ENCODE measurements at regions not wholly inside any gene's neighbourhood (a gene's known extent, or its start where the extent isn't known, plus 50 kb on each side); places are given as distances from the start of the nearest gene placed in this dataset.

GRCh38 chr1:175834597-175834996, 91.2 kb upstream of the TNR start:
- Mint-ChIP-seq H3K27me3 (ENCODE audit: low read depth, poor library complexity) (peaks cover 8% of the 10 kb centered on the region), H3K4me3 (no peak overlapping the region), H3K27ac (no peak overlapping the region), H3K4me1 (peaks cover 16% of the 10 kb centered on the region), H3K9me3 (peaks cover 3% of the 10 kb centered on the region), H3K36me3 (ENCODE audit: low read depth) (no peaks in the 10 kb centered on the region)
- TF ChIP-seq, protein P1, sequence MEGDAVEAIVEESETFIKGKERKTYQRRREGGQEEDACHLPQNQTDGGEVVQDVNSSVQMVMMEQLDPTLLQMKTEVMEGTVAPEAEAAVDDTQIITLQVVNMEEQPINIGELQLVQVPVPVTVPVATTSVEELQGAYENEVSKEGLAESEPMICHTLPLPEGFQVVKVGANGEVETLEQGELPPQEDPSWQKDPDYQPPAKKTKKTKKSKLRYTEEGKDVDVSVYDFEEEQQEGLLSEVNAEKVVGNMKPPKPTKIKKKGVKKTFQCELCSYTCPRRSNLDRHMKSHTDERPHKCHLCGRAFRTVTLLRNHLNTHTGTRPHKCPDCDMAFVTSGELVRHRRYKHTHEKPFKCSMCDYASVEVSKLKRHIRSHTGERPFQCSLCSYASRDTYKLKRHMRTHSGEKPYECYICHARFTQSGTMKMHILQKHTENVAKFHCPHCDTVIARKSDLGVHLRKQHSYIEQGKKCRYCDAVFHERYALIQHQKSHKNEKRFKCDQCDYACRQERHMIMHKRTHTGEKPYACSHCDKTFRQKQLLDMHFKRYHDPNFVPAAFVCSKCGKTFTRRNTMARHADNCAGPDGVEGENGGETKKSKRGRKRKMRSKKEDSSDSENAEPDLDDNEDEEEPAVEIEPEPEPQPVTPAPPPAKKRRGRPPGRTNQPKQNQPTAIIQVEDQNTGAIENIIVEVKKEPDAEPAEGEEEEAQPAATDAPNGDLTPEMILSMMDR (IDR thresholded peaks at IDR 0.05) = no peak
- DNase-seq = no peak

DNA sequence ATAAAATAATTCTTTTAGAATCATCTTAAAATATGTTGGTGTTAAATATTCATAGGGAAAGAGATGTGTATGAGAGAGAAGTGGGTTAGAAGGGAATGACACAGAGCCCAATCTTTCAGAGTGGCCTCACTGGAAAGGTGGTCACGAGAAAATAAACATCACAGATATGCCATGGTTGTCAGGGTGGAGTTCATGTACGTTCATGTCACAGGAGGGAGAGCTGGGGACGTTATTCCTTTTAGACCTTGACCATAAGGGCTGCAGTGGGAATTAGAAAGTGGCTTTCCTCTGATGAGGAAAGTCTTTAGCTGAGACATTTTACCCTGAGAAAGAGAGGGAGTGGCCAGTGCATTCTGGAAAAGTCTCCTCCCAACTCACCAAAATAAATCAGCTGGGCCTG, 90.6 kb upstream of the TNR start:
- Mint-ChIP-seq H3K27me3 (ENCODE audit: low read depth, poor library complexity) (peaks cover 10% of the 10 kb centered on the region), H3K36me3 (ENCODE audit: low read depth) (no peaks in the 10 kb centered on the region), H3K9me3 (peaks cover 6% of the 10 kb centered on the region), H3K4me3 (no peak overlapping the region), H3K4me1 (peaks cover 11% of the 10 kb centered on the region), H3K27ac (no peak overlapping the region)
- no peak for DNase-seq
- TF ChIP-seq, protein P1 (IDR thresholded peaks at IDR 0.05) = no peak

DNA sequence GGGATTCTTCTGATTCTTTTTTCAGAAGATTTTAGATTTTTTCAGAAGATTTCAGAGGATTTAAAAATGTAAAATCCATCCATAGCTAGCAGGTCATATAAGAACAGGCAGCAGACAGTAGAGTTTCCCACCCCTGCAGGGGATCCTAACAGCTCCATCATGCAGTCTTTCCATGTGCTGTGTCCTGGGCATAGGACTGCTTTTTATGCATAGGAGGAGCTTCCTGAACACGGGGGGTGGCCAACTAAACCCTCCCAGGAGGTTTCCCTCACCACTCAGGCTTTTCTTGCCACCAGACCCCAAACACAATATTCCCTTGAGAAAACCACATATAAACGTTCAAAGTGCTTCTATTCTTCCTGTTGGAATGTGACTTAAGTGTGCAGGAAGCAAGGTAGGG, 90.1 kb upstream of the TNR start:
- Mint-ChIP-seq H3K4me3 (no peak overlapping the region), H3K4me1 (peaks cover 11% of the 10 kb centered on the region)

DNA sequence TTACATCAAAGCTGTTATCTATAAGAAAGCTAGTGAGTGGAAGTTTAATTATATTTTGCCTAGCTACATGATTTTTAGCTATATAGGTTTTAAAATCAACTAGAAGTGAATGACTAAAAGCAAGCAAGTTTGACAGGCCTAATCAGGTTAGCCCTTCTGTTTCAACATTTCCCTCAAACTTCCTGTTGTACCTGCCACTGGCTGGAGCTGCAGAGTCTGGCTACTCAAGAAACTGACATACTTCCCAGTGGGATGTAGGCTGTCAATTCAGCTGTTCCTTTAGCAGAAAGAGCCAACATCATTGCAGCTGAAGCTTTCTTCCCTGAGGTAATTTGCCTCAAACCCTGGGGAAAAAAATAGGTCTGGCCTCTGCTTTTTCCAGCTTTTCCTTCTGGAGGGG, 87.1 kb upstream of the TNR start:
- Mint-ChIP-seq H3K27me3 (ENCODE audit: low read depth, poor library complexity) (peaks cover 10% of the 10 kb centered on the region), H3K36me3 (ENCODE audit: low read depth) (no peaks in the 10 kb centered on the region), H3K9me3 (peaks cover 15% of the 10 kb centered on the region), H3K4me3 (no peak overlapping the region), H3K27ac (no peak overlapping the region), H3K4me1 (peaks cover 11% of the 10 kb centered on the region)
- TF ChIP-seq, protein P1 (IDR thresholded peaks at IDR 0.05) = no peak
- no peak for DNase-seq

More for the DNA sequence above, 90.1 kb upstream of the TNR start:
- H3K27ac Mint-ChIP-seq = no peak overlapping the region
- H3K36me3 Mint-ChIP-seq (ENCODE audit: low read depth) = no peaks in the 10 kb centered on the region
- H3K9me3 Mint-ChIP-seq = peaks cover 7% of the 10 kb centered on the region
- peaks cover 10% of the 10 kb centered on the region for H3K27me3 Mint-ChIP-seq (ENCODE audit: low read depth, poor library complexity)
- DNase-seq = no peak
- TF ChIP-seq, protein P1 (IDR thresholded peaks at IDR 0.05) = no peak

DNA sequence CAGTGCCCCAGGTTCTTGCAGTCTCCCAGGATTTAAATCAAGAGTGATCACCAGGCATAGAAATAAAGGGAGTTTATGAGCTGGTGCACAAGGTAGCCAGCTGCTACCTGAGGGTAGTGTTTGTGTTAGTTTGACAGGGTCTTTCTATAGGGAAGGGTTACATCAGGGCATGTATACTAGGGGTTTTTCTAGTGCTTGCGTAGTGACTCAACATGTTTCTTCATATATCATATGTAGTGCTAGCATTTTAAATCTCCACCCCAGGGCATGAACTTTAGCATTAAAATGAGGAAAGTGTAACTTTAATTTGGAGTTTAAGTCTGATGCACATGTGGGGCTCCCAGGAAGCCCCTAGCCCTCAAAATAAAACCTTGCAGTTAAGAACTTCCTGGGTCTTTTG, 86.5 kb upstream of the TNR start:
- H3K9me3 Mint-ChIP-seq = peaks cover 15% of the 10 kb centered on the region
- H3K36me3 Mint-ChIP-seq (ENCODE audit: low read depth) = no peaks in the 10 kb centered on the region
- peaks cover 9% of the 10 kb centered on the region for H3K4me1 Mint-ChIP-seq
- peak overlapping the region; percentile 34 for H3K27ac Mint-ChIP-seq
- TF ChIP-seq, protein P1 (IDR thresholded peaks at IDR 0.05) = no peak
- no peak for DNase-seq
- H3K27me3 Mint-ChIP-seq (ENCODE audit: low read depth, poor library complexity) = peaks cover 10% of the 10 kb centered on the region
- H3K4me3 Mint-ChIP-seq = no peak overlapping the region

DNA sequence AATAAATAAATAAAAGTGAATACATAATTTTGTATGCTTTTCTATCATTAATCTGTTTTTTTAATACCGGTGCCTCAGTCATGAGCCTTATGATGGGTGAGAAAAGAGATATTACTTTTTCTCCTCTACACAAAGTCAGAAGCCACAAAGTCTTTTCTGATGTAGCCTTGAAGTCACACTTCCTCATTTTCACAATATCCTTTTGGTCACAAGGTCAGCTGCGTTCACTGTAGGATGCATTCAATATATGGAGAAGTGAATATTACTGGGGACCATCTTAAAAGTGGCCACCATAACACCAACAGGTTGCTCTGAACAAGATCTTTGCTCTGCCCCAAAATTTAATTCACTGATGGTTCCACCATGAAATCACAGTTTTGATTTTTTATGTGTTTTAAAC, 83.3 kb upstream of the TNR start:
- peaks cover 12% of the 10 kb centered on the region for H3K9me3 Mint-ChIP-seq
- no peaks in the 10 kb centered on the region for H3K4me1 Mint-ChIP-seq
- H3K27me3 Mint-ChIP-seq (ENCODE audit: low read depth, poor library complexity) = peaks cover 16% of the 10 kb centered on the region
- no peak overlapping the region for H3K27ac Mint-ChIP-seq
- TF ChIP-seq, protein P1 (IDR thresholded peaks at IDR 0.05) = no peak
- H3K36me3 Mint-ChIP-seq (ENCODE audit: low read depth) = no peaks in the 10 kb centered on the region
- DNase-seq = no peak
- no peak overlapping the region for H3K4me3 Mint-ChIP-seq
